RPMI7951 (cell line): ENCODE measurements at regions not wholly inside any gene's neighbourhood (a gene's known extent, or its start where the extent isn't known, plus 50 kb on each side); places are given as distances from the start of the nearest gene placed in this dataset.

Experiments used
- DNase-seq: peaks from one replicate; pipeline ENCODE4 v3.0.0-alpha.2; 2012; ENCODE audit warnings: low read depth

DNA sequence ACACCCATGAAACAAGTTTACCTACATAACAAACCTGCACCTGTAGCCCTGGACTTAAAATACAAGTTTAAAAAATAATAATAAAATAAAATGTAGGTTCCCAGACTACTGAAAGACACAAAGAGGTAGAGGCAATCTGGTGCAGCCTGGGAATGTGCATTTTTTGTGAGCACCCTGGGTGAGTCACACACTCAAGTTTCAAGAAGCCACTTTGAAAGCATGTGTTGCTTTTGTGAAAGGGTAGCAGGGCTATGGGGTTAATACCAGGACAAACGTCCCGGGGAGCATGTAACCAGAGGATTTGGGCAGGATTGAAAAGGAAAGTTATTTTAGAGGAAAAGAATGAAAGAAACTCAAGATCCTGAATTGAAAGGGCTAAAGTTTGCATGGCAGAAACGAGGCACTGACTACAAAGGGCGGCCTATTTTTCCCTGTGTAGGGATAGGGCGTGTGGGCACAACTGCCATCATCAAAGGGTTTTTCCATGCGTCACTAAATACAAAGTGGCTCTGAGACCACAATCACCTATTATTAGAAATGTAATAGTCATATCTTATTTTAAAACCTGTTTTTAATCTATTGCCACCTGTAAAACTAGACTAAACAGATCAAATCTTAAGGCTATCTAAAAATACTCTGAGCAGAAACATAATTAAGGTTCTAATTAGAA, 314.9 kb downstream of the COG6 start:
- DNase-seq = no peak

DNA sequence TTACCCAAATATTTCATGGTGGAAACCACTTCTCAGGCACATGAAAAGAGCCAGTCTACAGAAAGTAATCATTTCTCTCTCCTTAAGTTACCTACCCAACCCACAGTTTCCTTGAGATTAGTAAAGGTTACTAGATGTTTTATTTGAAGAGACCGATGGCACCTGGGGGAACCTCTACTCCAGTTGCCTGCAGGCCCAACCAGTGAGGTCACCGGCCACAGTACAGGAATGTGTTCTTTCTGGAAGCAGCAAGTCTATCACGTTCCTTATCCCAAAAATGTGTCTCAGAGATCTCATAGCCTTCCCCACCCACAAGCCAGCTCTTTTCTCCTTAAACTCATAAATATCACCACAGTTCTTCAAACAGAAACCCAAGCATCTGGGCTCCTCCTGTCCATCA, 316.1 kb downstream of the COG6 start:
- DNase-seq = no peak

DNA sequence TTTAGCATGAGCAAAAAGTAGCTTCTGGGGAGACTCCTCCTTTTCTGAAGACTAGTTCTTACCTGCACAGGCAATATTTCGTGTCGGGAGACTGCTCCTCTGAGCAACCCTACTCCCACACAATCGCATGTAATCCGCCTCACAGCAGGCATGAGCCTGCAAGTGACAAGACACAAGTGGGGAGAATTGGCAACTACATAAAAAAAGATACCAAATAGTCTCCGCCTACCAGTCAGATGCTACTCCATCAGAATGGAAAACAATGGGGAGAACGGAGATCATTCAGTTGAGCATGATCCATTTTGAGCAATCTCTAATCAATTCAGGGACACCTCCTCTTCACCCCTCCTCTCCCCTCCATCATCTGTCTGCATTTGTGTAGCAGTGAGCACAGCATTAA, 321.0 kb downstream of the COG6 start:
- DNase-seq = no peak

GRCh38 chr13:39981056-39981455, 325.6 kb downstream of the COG6 start:
- no peak for DNase-seq

DNA sequence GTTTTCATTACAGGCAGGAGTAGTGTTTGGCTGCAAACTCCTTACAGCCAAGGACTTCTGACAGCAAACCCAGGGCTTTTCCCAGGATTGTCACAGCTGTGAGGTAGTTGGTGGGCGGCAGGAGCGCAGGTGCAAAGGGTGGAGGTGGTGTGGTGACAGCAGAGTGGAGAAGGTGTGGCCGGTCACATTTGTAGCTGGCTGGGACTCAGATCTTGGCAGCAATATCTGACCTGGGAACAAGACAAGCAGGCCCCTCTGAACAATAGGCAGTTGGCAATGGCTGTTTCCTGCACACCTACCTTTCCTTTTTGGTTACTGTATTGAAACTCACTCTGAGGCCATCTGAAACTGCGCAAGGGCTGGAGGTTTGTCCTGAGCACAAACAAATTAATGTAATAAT, 327.3 kb downstream of the COG6 start:
- no peak for DNase-seq

- DNase-seq = no peak
Measured at GRCh38 chr13:39985071-39985470, 329.6 kb downstream of the COG6 start.

GRCh38 chr13:39988351-39988750, 332.9 kb downstream of the COG6 start:
- DNase-seq = no peak

- no peak for DNase-seq
Measured at GRCh38 chr13:39998166-39998565, 342.7 kb downstream of the COG6 start.

- DNase-seq = no peak
Measured at GRCh38 chr13:40002016-40002415, 346.6 kb downstream of the COG6 start.

DNA sequence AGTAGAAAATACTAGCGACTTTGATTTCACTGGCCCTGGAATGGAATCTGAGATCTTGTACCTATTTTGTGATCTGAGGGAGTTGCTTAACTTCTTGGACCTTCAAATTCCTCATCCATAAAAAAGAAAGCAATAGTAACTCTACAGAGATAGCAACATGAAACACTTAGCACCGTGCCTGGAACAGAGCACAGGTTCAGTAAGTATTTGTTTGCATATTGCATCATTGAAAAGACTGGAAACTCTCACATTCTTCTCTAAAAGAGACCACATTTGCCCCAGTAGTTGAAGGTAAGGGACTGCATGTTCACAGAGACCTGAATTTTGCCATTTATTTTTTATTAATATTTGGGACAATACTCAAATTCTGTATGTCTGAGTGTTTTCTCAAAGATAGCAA, 358.1 kb downstream of the COG6 start:
- no peak for DNase-seq

- DNase-seq = no peak
Measured at GRCh38 chr13:40016953-40017660, 361.6 kb downstream of the COG6 start.

- DNase-seq = no peak
Measured at GRCh38 chr13:40017662-40018262, 362.3 kb downstream of the COG6 start.

DNA sequence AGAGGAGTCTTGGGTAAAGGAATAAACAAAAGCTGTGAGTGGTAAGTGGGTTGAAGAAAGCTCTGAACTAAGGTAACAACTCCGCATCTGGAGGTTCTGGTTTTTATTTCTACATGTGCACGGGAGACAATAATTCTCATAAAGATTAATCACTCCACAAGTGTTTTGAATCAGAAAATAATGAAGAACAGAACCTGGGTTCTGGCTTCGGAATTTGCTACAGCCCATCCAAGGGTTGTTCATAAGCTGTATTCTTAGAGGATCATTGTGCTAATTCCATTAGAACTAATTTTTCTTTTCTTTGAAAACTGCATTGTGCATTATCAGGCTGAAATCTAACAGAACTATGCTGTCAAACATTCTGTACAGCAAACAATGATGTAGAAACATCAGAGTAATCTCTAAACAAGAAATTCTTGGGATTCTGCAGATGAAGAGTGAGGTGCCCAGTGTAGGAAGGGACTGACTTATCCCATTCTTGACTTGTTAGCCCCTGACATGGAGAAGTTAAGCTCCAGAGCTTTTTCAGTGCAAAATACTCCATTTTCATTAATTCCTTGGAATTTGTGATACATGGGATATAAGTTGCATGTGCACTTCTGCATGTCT, 368.2 kb downstream of the COG6 start:
- DNase-seq = no peak

DNA sequence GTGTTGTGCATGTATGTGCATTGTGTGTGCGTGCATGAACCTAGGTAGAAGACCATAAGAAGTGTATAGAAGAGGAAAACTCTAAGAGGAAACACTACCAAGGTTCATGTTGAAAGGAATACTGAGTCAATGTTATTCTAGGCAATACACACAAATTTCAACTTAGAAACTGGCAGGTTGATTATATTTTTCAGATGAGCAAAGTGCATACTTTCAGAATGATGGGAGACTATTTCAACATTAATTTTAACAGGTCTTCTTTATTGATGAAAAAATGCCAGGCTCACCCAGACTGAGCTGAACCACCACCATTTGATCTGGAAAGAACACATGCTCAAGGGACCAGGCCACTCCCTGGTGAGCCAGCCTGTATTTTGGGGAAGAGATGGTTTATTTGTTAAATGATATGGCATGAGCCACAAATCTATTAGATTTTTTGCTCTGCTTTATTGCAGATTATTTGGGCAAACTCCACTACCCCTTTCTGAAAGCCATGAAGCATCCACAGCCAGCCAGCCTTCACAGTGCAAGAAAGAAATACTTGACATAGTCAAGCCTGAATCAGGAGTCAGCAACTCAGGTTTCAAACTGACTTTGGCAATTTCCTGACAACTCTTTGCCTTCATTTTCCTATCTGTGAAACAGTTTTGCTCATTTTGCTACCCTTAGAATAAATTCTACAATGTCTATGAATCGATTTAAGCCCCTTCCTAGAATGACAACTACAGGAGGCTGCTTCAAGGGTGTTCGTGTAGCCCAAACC, 368.9 kb downstream of the COG6 start:
- DNase-seq = no peak

DNA sequence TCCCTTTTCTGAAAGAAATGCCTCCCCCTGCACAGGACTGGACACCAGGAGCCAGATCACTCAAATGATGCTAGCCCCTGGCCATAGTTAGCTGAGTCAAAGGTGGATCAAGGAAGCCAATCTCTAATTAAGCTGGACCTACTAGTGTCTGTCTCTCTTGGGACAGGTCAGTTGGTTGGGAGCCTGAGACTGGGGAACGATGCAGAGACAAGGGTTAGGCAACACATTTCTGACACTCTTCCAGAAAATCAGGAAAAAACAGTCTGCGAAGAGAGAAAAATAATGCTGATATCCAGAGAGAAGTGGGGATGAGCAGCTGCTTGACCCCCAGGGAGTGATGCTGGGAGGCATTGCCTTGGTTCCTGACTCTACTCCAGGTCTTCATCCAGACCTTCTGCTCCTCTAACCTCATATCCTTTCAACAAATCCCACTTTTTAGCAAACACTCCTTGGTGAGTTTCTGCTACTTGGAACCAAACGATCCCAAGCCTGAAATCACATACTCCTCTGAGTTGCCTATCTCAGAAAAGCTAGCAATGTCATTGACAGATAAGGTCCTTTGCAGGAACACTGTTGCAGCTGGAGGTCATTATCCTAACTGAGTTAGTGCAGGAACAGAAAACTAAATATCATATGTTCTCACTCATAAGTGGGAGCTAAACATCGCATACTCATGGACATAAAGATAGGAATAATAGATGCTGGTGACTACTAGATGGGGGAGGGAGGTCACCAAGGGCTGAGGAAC, 369.7 kb downstream of the COG6 start:
- no peak for DNase-seq

GRCh38 chr13:40026174-40026585, 370.7 kb downstream of the COG6 start:
- peak; percentile 36 for DNase-seq

GRCh38 chr13:40026741-40027140, 371.3 kb downstream of the COG6 start:
- peak; percentile 3 for DNase-seq

- DNase-seq = no peak
Measured at GRCh38 chr13:40028446-40028845, 373.0 kb downstream of the COG6 start.

DNA sequence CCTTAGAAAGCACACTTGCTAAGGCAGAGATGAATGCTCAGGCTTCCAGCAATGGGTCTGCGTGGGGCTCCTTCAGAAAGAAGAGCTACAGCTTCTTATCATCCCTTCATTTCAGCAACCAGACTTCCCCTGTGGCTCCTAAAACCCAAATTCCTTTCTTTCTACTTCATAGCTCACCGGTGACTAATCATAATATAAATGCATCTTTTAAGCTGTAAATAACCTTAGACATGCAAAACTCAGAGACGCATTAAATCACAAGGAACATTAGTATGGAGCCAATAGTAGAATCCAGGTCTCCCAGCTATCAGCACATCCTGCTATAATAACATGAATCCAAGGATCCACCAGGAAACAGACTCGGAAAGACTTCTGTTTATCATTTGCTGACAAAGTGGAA, 375.6 kb downstream of the COG6 start:
- peak; percentile 42 for DNase-seq

DNA sequence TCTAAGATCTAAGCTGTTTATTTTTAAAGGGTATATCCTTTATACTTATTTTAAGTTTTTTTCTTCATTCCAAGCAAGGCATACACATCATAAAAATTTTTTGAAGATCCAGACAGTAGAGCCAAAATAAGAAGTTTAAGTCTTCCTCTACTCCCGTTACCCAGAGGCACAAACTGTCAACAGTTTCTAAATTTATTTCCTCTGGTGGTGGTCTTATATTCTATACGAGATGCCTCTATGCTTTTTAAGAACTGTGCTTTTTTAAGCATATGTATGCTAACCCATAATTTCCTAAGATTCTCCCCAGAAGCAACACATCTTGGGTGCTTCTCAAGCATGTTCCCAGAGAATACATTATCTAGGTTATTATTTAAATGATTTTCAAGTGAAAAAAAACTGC, 383.6 kb downstream of the COG6 start:
- no peak for DNase-seq

- no peak for DNase-seq
Measured at GRCh38 chr13:40042991-40043390, 387.5 kb downstream of the COG6 start.
